ENCODE measurements at regions not wholly inside any gene's neighbourhood (a gene's known extent, or its start where the extent isn't known, plus 50 kb on each side); places are given as distances from the start of the nearest gene placed in this dataset.

GRCh38 chrX:79065696-79066095 lies 78.8 kb upstream of the GPR174 start:
- H3K79me2 ChIP-seq (ENCODE audit: insufficient read depth, low read depth, low read length) = no peaks in the 10 kb centered on the region
- BruUV-seq (replicated peaks) = no TSS peak
- peak; percentile 55 for DNase-seq (ENCODE audit: low spot score)
- H3K4me2 ChIP-seq (ENCODE audit: low read length) = no peak overlapping the region
- H3K36me3 ChIP-seq (ENCODE audit: insufficient read depth, low read length) = no peaks in the 10 kb centered on the region
- intact Hi-C loops (cut with micrococcal nuclease; ENCODE audit: unreplicated experiment) = no loop called here
- H3K4me1 ChIP-seq (ENCODE audit: insufficient read depth, low read length, poor library complexity, severe bottlenecking) = peaks cover 3% of the 10 kb centered on the region
- no peak for TF ChIP-seq EZH2phosphoT487 (IDR thresholded peaks at IDR 0.05; ENCODE audit: borderline replicate concordance, low read depth, low read length)
- POLR2A ChIA-PET = interaction anchor here (1.1 kb wide), 1 partner anchor 10 kb away, joined by 3 read pairs; no protein-coding TSS in a partner anchor
- H3K27ac ChIP-seq (ENCODE audit: low read depth, low read length, poor library complexity, severe bottlenecking) = no peak overlapping the region
- CTCF ChIA-PET (ENCODE audit: unreplicated experiment) = interaction anchor here (0.9 kb wide), 1 partner anchor 84 kb away, joined by 4 read pairs; no protein-coding TSS in a partner anchor
- no peaks in the 10 kb centered on the region for H4K20me1 ChIP-seq (ENCODE audit: insufficient read depth, low read length)
- H2AFZ ChIP-seq (ENCODE audit: low read length) = no peak overlapping the region
- no peaks in the 10 kb centered on the region for H3K9me3 ChIP-seq (ENCODE audit: low read length)
- no peaks in the 10 kb centered on the region for H3K9me2 ChIP-seq (ENCODE audit: insufficient read depth, low read length)
- no peak overlapping the region for H3K4me3 ChIP-seq (ENCODE audit: low read depth, low read length, poor library complexity, severe bottlenecking)

- BruUV-seq (replicated peaks) = no TSS peak
- H3K4me1 ChIP-seq (ENCODE audit: insufficient read depth, low read length, poor library complexity, severe bottlenecking) = peaks cover 5% of the 10 kb centered on the region
- no peak for DNase-seq (ENCODE audit: low spot score)
- ChIA-PET POLR2A (no interaction called here), CTCF (ENCODE audit: unreplicated experiment) (no interaction called here)
- no peak overlapping the region for H2AFZ ChIP-seq (ENCODE audit: low read length)
- H3K27ac ChIP-seq (ENCODE audit: low read depth, low read length, poor library complexity, severe bottlenecking) = no peak overlapping the region
- TF ChIP-seq CTCF (conservative IDR thresholded peaks at IDR 0.05; ENCODE audit: low read length) = no peak
- no peak for TF ChIP-seq EZH2phosphoT487 (IDR thresholded peaks at IDR 0.05; ENCODE audit: borderline replicate concordance, low read depth, low read length)
- intact Hi-C loops (cut with micrococcal nuclease; ENCODE audit: unreplicated experiment) = loop anchor here (10.0 kb wide), 1 partner anchor 337 kb away; no protein-coding TSS in a partner anchor
- H3K79me2 ChIP-seq (ENCODE audit: insufficient read depth, low read depth, low read length) = no peaks in the 10 kb centered on the region
- no peak overlapping the region for H3K4me2 ChIP-seq (ENCODE audit: low read length)
- no peaks in the 10 kb centered on the region for H3K9me3 ChIP-seq (ENCODE audit: low read length)
- no peak overlapping the region for H3K4me3 ChIP-seq (ENCODE audit: low read depth, low read length, poor library complexity, severe bottlenecking)
- H3K36me3 ChIP-seq (ENCODE audit: insufficient read depth, low read length) = no peaks in the 10 kb centered on the region
- H4K20me1 ChIP-seq (ENCODE audit: insufficient read depth, low read length) = no peaks in the 10 kb centered on the region
- H3K9me2 ChIP-seq (ENCODE audit: insufficient read depth, low read length) = no peaks in the 10 kb centered on the region
These were observed 66.4 kb upstream of the GPR174 start for GRCh38 chrX:79078114-79078513.

- H3K9me3 ChIP-seq (ENCODE audit: low read length) = no peaks in the 10 kb centered on the region
- ChIA-PET POLR2A (interaction anchor here (0.6 to 1.0 kb wide), 2 partner anchors 129 to 490 kb away, joined by 3 read pairs; no protein-coding TSS in a partner anchor), CTCF (ENCODE audit: unreplicated experiment) (no interaction called here)
- H3K9me2 ChIP-seq (ENCODE audit: insufficient read depth, low read length) = no peaks in the 10 kb centered on the region
- TF ChIP-seq CTCF (conservative IDR thresholded peaks at IDR 0.05; ENCODE audit: low read length) = no peak
- no peak for TF ChIP-seq EZH2phosphoT487 (IDR thresholded peaks at IDR 0.05; ENCODE audit: borderline replicate concordance, low read depth, low read length)
- no peak overlapping the region for H2AFZ ChIP-seq (ENCODE audit: low read length)
- H3K36me3 ChIP-seq (ENCODE audit: insufficient read depth, low read length) = no peaks in the 10 kb centered on the region
- H3K4me3 ChIP-seq (ENCODE audit: low read depth, low read length, poor library complexity, severe bottlenecking) = no peak overlapping the region
- H3K27ac ChIP-seq (ENCODE audit: low read depth, low read length, poor library complexity, severe bottlenecking) = no peak overlapping the region
- intact Hi-C loops (cut with micrococcal nuclease; ENCODE audit: unreplicated experiment) = loop anchor here (10.0 kb wide), 1 partner anchor 335 kb away; no protein-coding TSS in a partner anchor
- H3K79me2 ChIP-seq (ENCODE audit: insufficient read depth, low read depth, low read length) = no peaks in the 10 kb centered on the region
- H3K4me2 ChIP-seq (ENCODE audit: low read length) = no peak overlapping the region
- no peaks in the 10 kb centered on the region for H4K20me1 ChIP-seq (ENCODE audit: insufficient read depth, low read length)
- H3K4me1 ChIP-seq (ENCODE audit: insufficient read depth, low read length, poor library complexity, severe bottlenecking) = peaks cover 5% of the 10 kb centered on the region
- no peak for DNase-seq (ENCODE audit: low spot score)
- no TSS peak for BruUV-seq (replicated peaks)
These were observed 65.0 kb upstream of the GPR174 start for GRCh38 chrX:79079477-79079876.
